G401 (cell line): ENCODE measurements at regions not wholly inside any gene's neighbourhood (a gene's known extent, or its start where the extent isn't known, plus 50 kb on each side); places are given as distances from the start of the nearest gene placed in this dataset.

Experiments used
- DNase-seq: peaks from one replicate; pipeline ENCODE4 v3.0.0-alpha.2; 2015; ENCODE audit warnings: low spot score
- in situ Hi-C: cut with HindIII; loops from 2 replicates; pipeline ENCODE4 v1.10.0; 2016; ENCODE audit warnings: low sequenced_read_pairs, mixed read lengths

GRCh38 chr16:63066552-63066951 lies 1030.3 kb upstream of the CDH8 start:
- in situ Hi-C loops = no loop called here

GRCh38 chr16:63061319-63061718 lies 1025.1 kb upstream of the CDH8 start:
- in situ Hi-C loops = no loop called here
- DNase-seq = no peak

More at GRCh38 chr16:63066552-63066951, 1030.3 kb upstream of the CDH8 start:
- no peak for DNase-seq

- no peak for DNase-seq
- in situ Hi-C loops = no loop called here
Measured at GRCh38 chr16:63059676-63060075, 1023.4 kb upstream of the CDH8 start.

GRCh38 chr16:63057341-63057740 lies 1021.1 kb upstream of the CDH8 start:
- no peak for DNase-seq
- in situ Hi-C loops = no loop called here

- DNase-seq = no peak
- in situ Hi-C loops = no loop called here
Measured at GRCh38 chr16:63050391-63050790, 1014.2 kb upstream of the CDH8 start.

- in situ Hi-C loops = no loop called here
- no peak for DNase-seq
Measured at GRCh38 chr16:63038397-63039106, 1002.3 kb upstream of the CDH8 start.

GRCh38 chr16:63037761-63038396 lies 1001.6 kb upstream of the CDH8 start:
- in situ Hi-C loops = no loop called here
- DNase-seq = no peak

- no peak for DNase-seq
- in situ Hi-C loops = no loop called here
Measured at GRCh38 chr16:63018581-63019223, 982.5 kb upstream of the CDH8 start.

- in situ Hi-C loops = no loop called here
- DNase-seq = no peak
Measured at GRCh38 chr16:63008688-63009087, 972.5 kb upstream of the CDH8 start.

- no peak for DNase-seq
- in situ Hi-C loops = no loop called here
Measured at GRCh38 chr16:63005356-63005755, 969.1 kb upstream of the CDH8 start.

- no peak for DNase-seq
- in situ Hi-C loops = no loop called here
Measured at GRCh38 chr16:62989480-62989879, 953.2 kb upstream of the CDH8 start.

GRCh38 chr16:62985722-62986121 lies 949.5 kb upstream of the CDH8 start:
- DNase-seq = no peak
- in situ Hi-C loops = no loop called here

GRCh38 chr16:62978451-62978850 lies 942.2 kb upstream of the CDH8 start:
- no peak for DNase-seq
- in situ Hi-C loops = no loop called here

- in situ Hi-C loops = no loop called here
- no peak for DNase-seq
Measured at GRCh38 chr16:62977876-62978275, 941.6 kb upstream of the CDH8 start.

GRCh38 chr16:62974424-62974823 lies 938.2 kb upstream of the CDH8 start:
- in situ Hi-C loops = no loop called here
- no peak for DNase-seq

GRCh38 chr16:62970851-62971250 lies 934.6 kb upstream of the CDH8 start:
- DNase-seq = no peak
- in situ Hi-C loops = no loop called here

GRCh38 chr16:62969711-62970318 lies 933.6 kb upstream of the CDH8 start:
- no peak for DNase-seq
- in situ Hi-C loops = no loop called here

GRCh38 chr16:62967611-62968010 lies 931.4 kb upstream of the CDH8 start:
- in situ Hi-C loops = no loop called here

GRCh38 chr16:62967163-62967562 lies 930.9 kb upstream of the CDH8 start:
- in situ Hi-C loops = no loop called here
- DNase-seq = no peak

More at GRCh38 chr16:62967611-62968010, 931.4 kb upstream of the CDH8 start:
- DNase-seq = no peak

- DNase-seq = no peak
- in situ Hi-C loops = no loop called here
Measured at GRCh38 chr16:62966626-62967025, 930.4 kb upstream of the CDH8 start.
